GM10266 (cell line): ENCODE measurements at regions not wholly inside any gene's neighbourhood (a gene's known extent, or its start where the extent isn't known, plus 50 kb on each side); places are given as distances from the start of the nearest gene placed in this dataset.

Experiments used
- DNase-seq: peaks from one replicate; pipeline ENCODE4 v3.0.0; 2012; ENCODE audit errors: extremely low spot score
- TF ChIP-seq, protein P1 (sequence below): IDR thresholded peaks from 2 replicates; pipeline ENCODE4 v1.5.1; 2012; ENCODE audit warnings: mild to moderate bottlenecking, low read depth; ENCODE audit not compliant: control insufficient read depth, insufficient read depth; ENCODE audit errors: missing control alignments

DNA sequence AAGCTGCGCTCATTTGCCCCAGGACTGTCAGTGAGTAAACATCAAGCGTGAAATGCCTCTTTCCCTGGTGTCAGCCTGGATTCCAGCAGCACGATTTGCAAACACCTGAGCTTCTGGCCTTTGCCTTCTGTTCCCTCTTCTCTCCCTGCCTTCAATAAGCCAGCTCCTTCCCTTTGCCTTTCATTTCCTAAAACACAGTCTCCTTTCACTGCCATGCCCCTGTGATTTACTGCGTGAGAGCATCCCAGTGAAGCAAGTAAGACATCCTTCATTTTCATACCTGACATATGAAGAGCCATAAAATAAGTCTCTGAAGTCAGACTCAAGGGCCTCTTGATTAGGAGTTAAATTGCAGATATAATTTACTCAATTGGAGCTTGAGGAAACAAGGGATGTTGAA, 681.8 kb downstream of the TYW1 start:
- TF ChIP-seq, protein P1, sequence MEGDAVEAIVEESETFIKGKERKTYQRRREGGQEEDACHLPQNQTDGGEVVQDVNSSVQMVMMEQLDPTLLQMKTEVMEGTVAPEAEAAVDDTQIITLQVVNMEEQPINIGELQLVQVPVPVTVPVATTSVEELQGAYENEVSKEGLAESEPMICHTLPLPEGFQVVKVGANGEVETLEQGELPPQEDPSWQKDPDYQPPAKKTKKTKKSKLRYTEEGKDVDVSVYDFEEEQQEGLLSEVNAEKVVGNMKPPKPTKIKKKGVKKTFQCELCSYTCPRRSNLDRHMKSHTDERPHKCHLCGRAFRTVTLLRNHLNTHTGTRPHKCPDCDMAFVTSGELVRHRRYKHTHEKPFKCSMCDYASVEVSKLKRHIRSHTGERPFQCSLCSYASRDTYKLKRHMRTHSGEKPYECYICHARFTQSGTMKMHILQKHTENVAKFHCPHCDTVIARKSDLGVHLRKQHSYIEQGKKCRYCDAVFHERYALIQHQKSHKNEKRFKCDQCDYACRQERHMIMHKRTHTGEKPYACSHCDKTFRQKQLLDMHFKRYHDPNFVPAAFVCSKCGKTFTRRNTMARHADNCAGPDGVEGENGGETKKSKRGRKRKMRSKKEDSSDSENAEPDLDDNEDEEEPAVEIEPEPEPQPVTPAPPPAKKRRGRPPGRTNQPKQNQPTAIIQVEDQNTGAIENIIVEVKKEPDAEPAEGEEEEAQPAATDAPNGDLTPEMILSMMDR = no peak
- DNase-seq = no peak

GRCh38 chr7:67683628-67684027, 687.0 kb downstream of the TYW1 start:
- DNase-seq = no peak
- TF ChIP-seq, protein P1 = no peak

DNA sequence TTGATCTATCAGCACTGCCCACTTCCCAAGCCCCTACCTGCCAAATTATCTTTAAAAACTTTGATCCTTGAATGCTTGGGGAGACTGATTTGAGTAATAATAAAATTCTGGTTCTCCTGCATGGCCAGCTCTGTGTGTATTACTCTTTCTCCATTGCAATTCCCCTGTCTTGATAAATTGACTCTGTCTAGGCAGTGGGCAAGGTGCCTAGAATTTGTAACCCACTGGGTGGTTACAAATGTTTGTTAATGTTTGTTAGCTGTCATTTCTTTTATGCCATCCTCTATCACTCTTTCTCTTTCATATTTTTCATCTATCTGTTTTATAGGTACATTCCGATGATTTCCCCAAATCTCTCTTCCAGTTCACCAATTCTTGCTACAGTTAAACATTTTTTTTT, 694.1 kb downstream of the TYW1 start:
- TF ChIP-seq, protein P1 = no peak

GRCh38 chr7:67692425-67692824, 695.8 kb downstream of the TYW1 start:
- no peak for DNase-seq
- TF ChIP-seq, protein P1 = no peak

More for the DNA sequence above, 694.1 kb downstream of the TYW1 start:
- no peak for DNase-seq

DNA sequence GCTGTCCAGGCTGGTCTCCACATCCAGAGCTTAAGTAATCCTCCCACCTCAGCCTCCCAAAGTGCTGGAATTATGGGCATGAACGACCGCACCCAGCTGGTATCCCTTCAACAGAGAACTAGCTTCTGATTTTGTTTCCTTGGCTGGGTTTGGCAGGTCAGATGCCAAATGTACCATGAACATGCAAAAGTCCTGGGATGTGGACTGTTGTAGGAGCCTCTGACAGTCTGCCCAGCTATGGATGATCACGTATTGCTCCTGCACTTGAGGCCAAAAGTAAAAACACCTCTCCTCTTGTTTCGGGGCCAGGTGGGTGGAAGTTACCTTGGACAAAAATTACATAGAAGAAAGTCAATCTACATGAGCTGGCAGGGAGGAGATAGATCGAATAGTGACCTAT, 699.5 kb downstream of the TYW1 start:
- TF ChIP-seq, protein P1 = no peak
- no peak for DNase-seq

DNA sequence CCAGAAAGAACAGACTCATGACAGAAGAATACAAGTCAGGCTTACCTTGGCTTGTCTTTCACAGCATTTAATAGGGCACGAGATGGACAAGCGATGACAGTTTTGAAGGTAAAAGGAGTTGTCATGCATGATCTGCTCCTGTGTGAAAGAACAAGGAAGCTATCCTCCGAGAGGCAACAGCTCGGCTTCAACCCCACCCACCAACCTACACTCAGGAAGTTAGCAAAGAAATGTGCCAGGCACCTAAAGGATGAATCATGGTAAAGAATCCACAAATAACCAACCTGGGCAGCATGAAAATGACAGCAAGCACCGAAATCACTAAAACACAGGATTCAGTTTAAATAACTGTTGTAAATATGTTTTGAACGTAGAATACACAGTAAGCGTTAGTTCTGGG, 700.2 kb downstream of the TYW1 start:
- TF ChIP-seq, protein P1 = no peak
- no peak for DNase-seq

GRCh38 chr7:67698354-67698753, 701.7 kb downstream of the TYW1 start:
- DNase-seq = no peak
- TF ChIP-seq, protein P1 = no peak
